SK-N-DZ (cell line): ENCODE measurements at regions not wholly inside any gene's neighbourhood (a gene's known extent, or its start where the extent isn't known, plus 50 kb on each side); places are given as distances from the start of the nearest gene placed in this dataset.
A peak's percentile ranks its signal among the peaks of the same experiment; 100 is the strongest.

ENCODE experiments used
- DNase-seq: peaks from one replicate; pipeline ENCODE4 v3.0.0-alpha.2; 2015; ENCODE audit warnings: low spot score

GRCh38 chr3:116929505-116930222 is 220.1 kb downstream of the TUSC7 start:
- peak; percentile 42 for DNase-seq

GRCh38 chr3:116930786-116931185 is 221.2 kb downstream of the TUSC7 start:
- peak; percentile 74 for DNase-seq

GRCh38 chr3:116939091-116939490 is 229.5 kb downstream of the TUSC7 start:
- DNase-seq: no peak

GRCh38 chr3:116939550-116939949 is 230.0 kb downstream of the TUSC7 start:
- no peak for DNase-seq

- no peak for DNase-seq
Observed at GRCh38 chr3:116940719-116941118, 231.1 kb downstream of the TUSC7 start.

GRCh38 chr3:116946376-116946775 is 236.8 kb downstream of the TUSC7 start:
- DNase-seq: no peak

- no peak for DNase-seq
Observed at GRCh38 chr3:116947148-116947547, 237.6 kb downstream of the TUSC7 start.

GRCh38 chr3:116947809-116948208 is 238.2 kb downstream of the TUSC7 start:
- no peak for DNase-seq

GRCh38 chr3:116950301-116951055 is 240.9 kb downstream of the TUSC7 start:
- no peak for DNase-seq

- no peak for DNase-seq
Observed at GRCh38 chr3:116951610-116952009, 242.0 kb downstream of the TUSC7 start.

GRCh38 chr3:116958291-116958690 is 248.7 kb downstream of the TUSC7 start:
- no peak for DNase-seq

- no peak for DNase-seq
Observed at GRCh38 chr3:116961106-116961505, 251.5 kb downstream of the TUSC7 start.

GRCh38 chr3:116963802-116964201 is 254.2 kb downstream of the TUSC7 start:
- DNase-seq: no peak

GRCh38 chr3:116966649-116967048 is 257.1 kb downstream of the TUSC7 start:
- DNase-seq: no peak

- DNase-seq: no peak
Observed at GRCh38 chr3:116969135-116969534, 259.6 kb downstream of the TUSC7 start.

GRCh38 chr3:116969646-116970045 is 260.1 kb downstream of the TUSC7 start:
- no peak for DNase-seq

- DNase-seq: peak; percentile 70
Observed at GRCh38 chr3:116971531-116971930, 262.0 kb downstream of the TUSC7 start.

GRCh38 chr3:116974702-116975101 is 265.1 kb downstream of the TUSC7 start:
- DNase-seq: no peak

- DNase-seq: no peak
Observed at GRCh38 chr3:116977441-116977840, 267.9 kb downstream of the TUSC7 start.

GRCh38 chr3:116980099-116980498 is 270.5 kb downstream of the TUSC7 start:
- DNase-seq: no peak

- peak; percentile 38 for DNase-seq
Observed at GRCh38 chr3:116981089-116981488, 271.5 kb downstream of the TUSC7 start.

- no peak for DNase-seq
Observed at GRCh38 chr3:116984301-116984700, 274.7 kb downstream of the TUSC7 start.

- DNase-seq: no peak
Observed at GRCh38 chr3:116994351-116994879, 284.8 kb downstream of the TUSC7 start.
